ENCODE measurements at regions not wholly inside any gene's neighbourhood (a gene's known extent, or its start where the extent isn't known, plus 50 kb on each side); places are given as distances from the start of the nearest gene placed in this dataset.

DNA sequence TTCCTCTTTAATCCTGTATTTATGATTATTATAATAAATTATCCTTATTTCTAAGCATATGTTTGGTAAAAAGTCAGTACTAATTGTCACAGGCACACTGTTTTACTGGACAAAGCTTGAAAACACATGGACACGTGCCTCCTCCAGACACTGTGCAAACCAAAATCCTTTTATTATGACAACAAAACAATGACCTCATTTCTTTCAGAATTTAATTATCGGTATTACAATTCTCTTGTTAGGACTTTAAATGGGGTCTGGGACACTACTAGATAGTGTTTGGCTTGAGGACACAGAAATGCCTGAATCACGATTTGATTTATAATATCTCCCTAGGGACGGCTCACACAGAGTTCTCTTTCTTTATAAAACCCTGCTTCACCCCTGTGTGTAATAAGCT, 107.3 kb upstream of the IGSF10 start:
- no peaks in the 10 kb centered on the region for H3K36me3 ChIP-seq (replicated peaks in 1 of 2; ENCODE audit: control insufficient read depth in 1 of 2, insufficient read depth in 2 of 2, low read length in 2 of 2)
- no CpG with 5 or more reads among the region's 4 CpGs for WGBS (ENCODE audit: insufficient coverage)
- no peak overlapping the region for H3K4me3 ChIP-seq (replicated peaks in 1 of 3; ENCODE audit: low read depth in 2 of 3, low read length in 3 of 3)
- no peak overlapping the region for H3K27ac Mint-ChIP-seq
- H3K9ac ChIP-seq (ENCODE audit: insufficient read depth, low read length, poor library complexity, severe bottlenecking), result no peak overlapping the region
- peaks cover 3% of the 10 kb centered on the region for H3K4me1 Mint-ChIP-seq
- H3K4me3 Mint-ChIP-seq, result no peak overlapping the region
- H3K9me3 Mint-ChIP-seq, result peaks cover 2 to 5% (median 3%) of the 10 kb centered on the region in 7 donors
- no peaks in the 10 kb centered on the region for H3K36me3 Mint-ChIP-seq
- peaks cover 0 to 9% (median 4%) of the 10 kb centered on the region in 3 donors for H3K27me3 Mint-ChIP-seq (ENCODE audit: low read depth in 3 of 3)
- no peaks in the 10 kb centered on the region for H3K4me1 ChIP-seq (ENCODE audit: control insufficient read depth in 1 of 2, insufficient read depth in 2 of 2, low read length in 2 of 2)
- no peaks in the 10 kb centered on the region for H3K79me2 ChIP-seq (ENCODE audit: insufficient read depth, low read length)
- no peaks in the 10 kb centered on the region for H4K20me1 ChIP-seq (ENCODE audit: insufficient read depth, low read length)
- TF ChIP-seq, protein P1, sequence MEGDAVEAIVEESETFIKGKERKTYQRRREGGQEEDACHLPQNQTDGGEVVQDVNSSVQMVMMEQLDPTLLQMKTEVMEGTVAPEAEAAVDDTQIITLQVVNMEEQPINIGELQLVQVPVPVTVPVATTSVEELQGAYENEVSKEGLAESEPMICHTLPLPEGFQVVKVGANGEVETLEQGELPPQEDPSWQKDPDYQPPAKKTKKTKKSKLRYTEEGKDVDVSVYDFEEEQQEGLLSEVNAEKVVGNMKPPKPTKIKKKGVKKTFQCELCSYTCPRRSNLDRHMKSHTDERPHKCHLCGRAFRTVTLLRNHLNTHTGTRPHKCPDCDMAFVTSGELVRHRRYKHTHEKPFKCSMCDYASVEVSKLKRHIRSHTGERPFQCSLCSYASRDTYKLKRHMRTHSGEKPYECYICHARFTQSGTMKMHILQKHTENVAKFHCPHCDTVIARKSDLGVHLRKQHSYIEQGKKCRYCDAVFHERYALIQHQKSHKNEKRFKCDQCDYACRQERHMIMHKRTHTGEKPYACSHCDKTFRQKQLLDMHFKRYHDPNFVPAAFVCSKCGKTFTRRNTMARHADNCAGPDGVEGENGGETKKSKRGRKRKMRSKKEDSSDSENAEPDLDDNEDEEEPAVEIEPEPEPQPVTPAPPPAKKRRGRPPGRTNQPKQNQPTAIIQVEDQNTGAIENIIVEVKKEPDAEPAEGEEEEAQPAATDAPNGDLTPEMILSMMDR (IDR thresholded peaks at IDR 0.05), result no peak
- no peak overlapping the region for H2AFZ ChIP-seq (ENCODE audit: insufficient read depth, low read depth, low read length, poor library complexity, severe bottlenecking)
- DNase-seq, result no peak
- intact Hi-C loops (cut with micrococcal nuclease), result no loop called here
- no peaks in the 10 kb centered on the region for H3K9me3 ChIP-seq (replicated peaks in 1 of 2; ENCODE audit: control insufficient read depth in 1 of 2, insufficient read depth in 1 of 2, low read length in 2 of 2)
- no peak overlapping the region for H3K4me2 ChIP-seq (replicated peaks; ENCODE audit: extremely low read depth, low read length, poor library complexity, severe bottlenecking)
- no peaks in the 10 kb centered on the region for H3K27me3 ChIP-seq (ENCODE audit: control insufficient read depth in 2 of 2, insufficient read depth in 2 of 2, low read length in 2 of 2)
- no peak overlapping the region for H3K27ac ChIP-seq (ENCODE audit: low read depth in 1 of 2, low read length in 2 of 2)

GRCh38 chr3:151567477-151567876, 106.6 kb upstream of the IGSF10 start:
- H3K4me3 ChIP-seq (replicated peaks in 1 of 3; ENCODE audit: low read depth in 2 of 3, low read length in 3 of 3), result no peak overlapping the region
- no peaks in the 10 kb centered on the region for H3K4me1 ChIP-seq (ENCODE audit: control insufficient read depth in 1 of 2, insufficient read depth in 2 of 2, low read length in 2 of 2)
- Mint-ChIP-seq H3K4me1 (no peaks in the 10 kb centered on the region), H3K27me3 (ENCODE audit: low read depth in 3 of 3) (peaks cover 0 to 9% (median 2%) of the 10 kb centered on the region in 3 donors), H3K4me3 (no peak overlapping the region), H3K9me3 (peaks cover 1 to 6% (median 3%) of the 10 kb centered on the region in 7 donors), H3K36me3 (no peaks in the 10 kb centered on the region), H3K27ac (no peak overlapping the region)
- no peaks in the 10 kb centered on the region for H3K79me2 ChIP-seq (ENCODE audit: insufficient read depth, low read length)
- H3K9me3 ChIP-seq (replicated peaks in 1 of 2; ENCODE audit: control insufficient read depth in 1 of 2, insufficient read depth in 1 of 2, low read length in 2 of 2), result no peaks in the 10 kb centered on the region
- 100% methylated on average over 2 of the region's 2 CpGs for WGBS (ENCODE audit: insufficient coverage)
- H3K36me3 ChIP-seq (replicated peaks in 1 of 2; ENCODE audit: control insufficient read depth in 1 of 2, insufficient read depth in 2 of 2, low read length in 2 of 2), result no peaks in the 10 kb centered on the region
- TF ChIP-seq, protein P1 (IDR thresholded peaks at IDR 0.05), result no peak
- no peaks in the 10 kb centered on the region for H4K20me1 ChIP-seq (ENCODE audit: insufficient read depth, low read length)
- intact Hi-C loops (cut with micrococcal nuclease), result no loop called here
- H2AFZ ChIP-seq (ENCODE audit: insufficient read depth, low read depth, low read length, poor library complexity, severe bottlenecking), result no peak overlapping the region
- H3K9ac ChIP-seq (ENCODE audit: insufficient read depth, low read length, poor library complexity, severe bottlenecking), result no peak overlapping the region
- no peaks in the 10 kb centered on the region for H3K27me3 ChIP-seq (ENCODE audit: control insufficient read depth in 2 of 2, insufficient read depth in 2 of 2, low read length in 2 of 2)
- no peak overlapping the region for H3K4me2 ChIP-seq (replicated peaks; ENCODE audit: extremely low read depth, low read length, poor library complexity, severe bottlenecking)
- no peak for DNase-seq
- H3K27ac ChIP-seq (ENCODE audit: low read depth in 1 of 2, low read length in 2 of 2), result no peak overlapping the region
